GM21390 (cell line): ENCODE measurements at regions not wholly inside any gene's neighbourhood (a gene's known extent, or its start where the extent isn't known, plus 50 kb on each side); places are given as distances from the start of the nearest gene placed in this dataset.
A peak's percentile ranks its signal among the peaks of the same experiment; 100 is the strongest.

ENCODE experiments used
- ATAC-seq: cut with Tn5 transposase; IDR thresholded peaks from one replicate; pipeline ENCODE4 v1.9.1; 2021; ENCODE audit not compliant: unreplicated experiment

GRCh38 chr12:58519839-58520238 lies 400.5 kb downstream of the LRIG3 start:
- ATAC-seq = no peak

- ATAC-seq = no peak
Observed at GRCh38 chr12:58521152-58521551, 399.2 kb downstream of the LRIG3 start.

- ATAC-seq = no peak
Observed at GRCh38 chr12:58521796-58522195, 398.5 kb downstream of the LRIG3 start.

GRCh38 chr12:58523360-58523759 lies 396.9 kb downstream of the LRIG3 start:
- ATAC-seq = no peak

GRCh38 chr12:58528271-58528670 lies 392.0 kb downstream of the LRIG3 start:
- no peak for ATAC-seq

GRCh38 chr12:58529114-58529665 lies 391.1 kb downstream of the LRIG3 start:
- no peak for ATAC-seq

- ATAC-seq = no peak
Observed at GRCh38 chr12:58529897-58530741, 390.2 kb downstream of the LRIG3 start.

GRCh38 chr12:58530742-58531062 lies 389.6 kb downstream of the LRIG3 start:
- no peak for ATAC-seq

- no peak for ATAC-seq
Observed at GRCh38 chr12:58532855-58533608, 387.3 kb downstream of the LRIG3 start.

- no peak for ATAC-seq
Observed at GRCh38 chr12:58533652-58534051, 386.7 kb downstream of the LRIG3 start.

GRCh38 chr12:58537278-58537677 lies 383.0 kb downstream of the LRIG3 start:
- no peak for ATAC-seq

- ATAC-seq = no peak
Observed at GRCh38 chr12:58539295-58539694, 381.0 kb downstream of the LRIG3 start.

- ATAC-seq = peak; percentile 84
Observed at GRCh38 chr12:58540480-58541299, 379.6 kb downstream of the LRIG3 start.

- ATAC-seq = no peak
Observed at GRCh38 chr12:58541300-58541690, 379.0 kb downstream of the LRIG3 start.

GRCh38 chr12:58544281-58544680 lies 376.0 kb downstream of the LRIG3 start:
- ATAC-seq = no peak

GRCh38 chr12:58547217-58547616 lies 373.1 kb downstream of the LRIG3 start:
- ATAC-seq = no peak

- no peak for ATAC-seq
Observed at GRCh38 chr12:58548801-58549200, 371.5 kb downstream of the LRIG3 start.

GRCh38 chr12:58554522-58555157 lies 365.7 kb downstream of the LRIG3 start:
- ATAC-seq = no peak

GRCh38 chr12:58557171-58557570 lies 363.1 kb downstream of the LRIG3 start:
- no peak for ATAC-seq

- ATAC-seq = no peak
Observed at GRCh38 chr12:58557661-58558060, 362.6 kb downstream of the LRIG3 start.

- ATAC-seq = no peak
Observed at GRCh38 chr12:58563621-58564020, 356.7 kb downstream of the LRIG3 start.
